ENCODE measurements at regions not wholly inside any gene's neighbourhood (a gene's known extent, or its start where the extent isn't known, plus 50 kb on each side); places are given as distances from the start of the nearest gene placed in this dataset.
"Not testable (repeated sequence)": the region's sequence is repeated elsewhere in the genome, so short reads cannot be mapped to it uniquely, and the experiment has no call there.

DNA sequence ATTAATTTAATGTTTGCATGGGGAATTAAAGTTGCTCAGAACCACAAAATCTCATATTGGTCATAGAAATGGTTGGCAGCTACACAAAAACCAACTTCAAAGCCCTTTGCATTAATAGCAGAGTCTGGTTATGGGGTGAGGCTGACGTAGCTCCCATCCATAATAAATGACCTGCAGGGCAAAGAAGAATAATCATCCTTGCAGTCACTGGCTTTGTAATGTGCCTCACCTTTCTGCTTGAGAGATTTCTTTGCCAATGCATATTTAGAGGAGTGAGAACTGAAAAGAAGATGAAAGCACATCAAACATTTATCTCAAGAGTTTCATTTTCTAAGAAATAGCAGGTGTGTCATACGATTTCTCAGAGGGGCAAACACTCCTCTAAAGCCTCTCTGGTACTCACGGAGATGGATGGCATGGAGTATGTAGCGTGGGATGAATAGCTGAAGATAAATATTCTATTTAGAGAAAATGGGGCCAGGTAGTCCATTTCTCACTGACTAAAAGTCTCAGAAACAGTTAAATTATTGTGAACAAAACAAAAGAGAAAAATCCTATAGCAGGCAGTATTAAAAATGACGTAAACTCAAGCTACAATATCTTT, 1491.9 kb downstream of the FAM181B start:
- Histone ChIP-seq H3K4me1 (ENCODE audit: control insufficient read depth, low read depth, low read length) (no peaks in the 10 kb centered on the region), H3K4me3 (ENCODE audit: low read length) (no peak overlapping the region), H3K27ac (ENCODE audit: low read length) (no peak overlapping the region), H3K36me3 (ENCODE audit: control insufficient read depth, low read depth, low read length) (no peaks in the 10 kb centered on the region), H3K27me3 (ENCODE audit: control insufficient read depth, insufficient read depth, low read length) (no peaks in the 10 kb centered on the region), H3K9ac (ENCODE audit: low read length) (no peak overlapping the region), H3K9me3 (ENCODE audit: control insufficient read depth, low read depth, low read length) (no peaks in the 10 kb centered on the region)

DNA sequence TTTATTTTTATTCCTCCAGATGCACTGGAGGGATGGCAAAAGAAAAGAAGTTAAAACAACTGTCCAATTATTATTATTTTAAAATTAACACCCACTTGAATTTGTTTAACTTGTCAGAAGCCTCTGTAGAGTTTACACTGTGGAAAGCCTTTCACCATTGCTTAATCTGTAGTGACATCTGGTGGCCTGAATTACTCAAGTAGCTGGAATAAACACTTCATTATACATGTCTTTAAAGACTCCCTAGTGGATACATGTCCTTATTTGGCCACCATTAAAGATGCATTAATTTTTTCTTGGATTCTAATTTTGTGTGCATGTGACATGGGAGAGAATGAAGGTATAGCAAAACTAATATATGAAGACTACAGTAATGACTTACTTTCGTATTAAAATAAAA, 1496.5 kb downstream of the FAM181B start:
- H3K4me1 ChIP-seq (ENCODE audit: control insufficient read depth, low read depth, low read length): no peaks in the 10 kb centered on the region
- no peaks in the 10 kb centered on the region for H3K36me3 ChIP-seq (ENCODE audit: control insufficient read depth, low read depth, low read length)
- no peaks in the 10 kb centered on the region for H3K9me3 ChIP-seq (ENCODE audit: control insufficient read depth, low read depth, low read length)
- H3K27ac ChIP-seq (ENCODE audit: low read length): no peak overlapping the region
- H3K9ac ChIP-seq (ENCODE audit: low read length): no peak overlapping the region
- H3K27me3 ChIP-seq (ENCODE audit: control insufficient read depth, insufficient read depth, low read length): no peaks in the 10 kb centered on the region
- no peak overlapping the region for H3K4me3 ChIP-seq (ENCODE audit: low read length)

DNA sequence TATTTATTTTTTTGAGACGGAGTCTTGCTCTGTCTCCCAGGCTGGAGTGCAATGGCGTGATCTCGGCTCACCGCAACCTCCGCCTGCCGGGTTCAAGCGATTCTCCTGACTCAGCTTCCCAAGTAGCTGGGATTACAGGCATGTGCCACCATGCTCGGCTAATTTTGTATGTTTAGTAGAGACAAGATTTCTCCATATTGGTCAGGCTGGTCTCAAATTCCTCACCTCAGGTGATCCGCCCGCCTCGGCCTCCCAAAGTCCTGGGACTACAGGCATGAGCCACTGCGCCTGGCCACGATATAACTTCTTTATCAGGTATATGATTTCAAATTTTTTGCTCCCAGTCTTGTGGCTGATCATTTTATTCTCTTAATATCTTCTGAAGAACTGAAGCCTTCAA, 1506.3 kb downstream of the FAM181B start:
- H3K36me3 ChIP-seq (ENCODE audit: control insufficient read depth, low read depth, low read length); H3K9me3 ChIP-seq (ENCODE audit: control insufficient read depth, low read depth, low read length); H3K4me1 ChIP-seq (ENCODE audit: control insufficient read depth, low read depth, low read length); H3K27ac ChIP-seq (ENCODE audit: low read length); H3K27me3 ChIP-seq (ENCODE audit: control insufficient read depth, insufficient read depth, low read length); H3K4me3 ChIP-seq (ENCODE audit: low read length); H3K9ac ChIP-seq (ENCODE audit: low read length): not testable (repeated sequence)

DNA sequence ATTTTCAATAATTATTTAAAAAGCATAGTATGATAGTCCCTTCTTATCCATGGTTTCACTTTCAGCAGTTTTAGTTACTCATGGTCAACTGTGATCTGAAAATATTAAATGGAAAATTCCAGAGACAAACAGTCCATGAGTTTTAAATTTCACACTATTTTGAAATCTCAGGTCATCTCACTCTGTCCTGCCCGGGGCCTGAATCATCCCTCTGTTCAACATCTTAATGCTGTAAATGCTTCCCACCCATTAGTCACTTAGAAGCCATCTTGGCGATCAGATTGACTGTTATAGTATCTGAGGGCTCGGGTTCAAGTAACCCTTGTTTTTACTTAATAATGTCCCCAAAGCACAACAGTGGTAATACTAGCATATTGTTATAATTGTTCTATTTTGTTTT, 1509.3 kb downstream of the FAM181B start:
- no peak overlapping the region for H3K9ac ChIP-seq (ENCODE audit: low read length)
- H3K36me3 ChIP-seq (ENCODE audit: control insufficient read depth, low read depth, low read length): no peaks in the 10 kb centered on the region
- H3K4me1 ChIP-seq (ENCODE audit: control insufficient read depth, low read depth, low read length): no peaks in the 10 kb centered on the region
- H3K4me3 ChIP-seq (ENCODE audit: low read length): no peak overlapping the region
- H3K27me3 ChIP-seq (ENCODE audit: control insufficient read depth, insufficient read depth, low read length): no peaks in the 10 kb centered on the region
- H3K9me3 ChIP-seq (ENCODE audit: control insufficient read depth, low read depth, low read length): no peaks in the 10 kb centered on the region
- H3K27ac ChIP-seq (ENCODE audit: low read length): no peak overlapping the region

DNA sequence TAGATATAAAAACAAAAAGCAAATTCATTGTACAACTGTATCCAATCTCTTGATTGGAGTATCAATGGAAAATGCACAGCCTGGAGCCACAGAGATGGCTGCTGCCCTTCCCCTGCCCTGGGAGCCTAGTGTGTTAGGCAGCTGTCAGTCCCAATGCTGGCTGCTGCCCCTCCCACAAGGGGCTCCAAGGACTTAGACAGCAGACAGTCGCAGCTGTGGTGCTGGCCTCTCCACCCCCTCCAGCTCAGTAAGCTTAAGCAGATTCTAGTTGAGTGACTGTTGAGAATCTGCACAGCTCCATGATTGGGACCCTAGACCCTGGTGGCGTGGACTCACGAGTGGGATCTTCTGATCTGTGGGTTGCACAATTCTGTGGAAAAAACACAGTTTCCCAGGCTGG, 1511.2 kb downstream of the FAM181B start:
- H3K27me3 ChIP-seq (ENCODE audit: control insufficient read depth, insufficient read depth, low read length): no peaks in the 10 kb centered on the region
- no peak overlapping the region for H3K9ac ChIP-seq (ENCODE audit: low read length)
- no peaks in the 10 kb centered on the region for H3K9me3 ChIP-seq (ENCODE audit: control insufficient read depth, low read depth, low read length)
- no peak overlapping the region for H3K4me3 ChIP-seq (ENCODE audit: low read length)
- H3K4me1 ChIP-seq (ENCODE audit: control insufficient read depth, low read depth, low read length): no peaks in the 10 kb centered on the region
- H3K27ac ChIP-seq (ENCODE audit: low read length): no peak overlapping the region
- no peaks in the 10 kb centered on the region for H3K36me3 ChIP-seq (ENCODE audit: control insufficient read depth, low read depth, low read length)

DNA sequence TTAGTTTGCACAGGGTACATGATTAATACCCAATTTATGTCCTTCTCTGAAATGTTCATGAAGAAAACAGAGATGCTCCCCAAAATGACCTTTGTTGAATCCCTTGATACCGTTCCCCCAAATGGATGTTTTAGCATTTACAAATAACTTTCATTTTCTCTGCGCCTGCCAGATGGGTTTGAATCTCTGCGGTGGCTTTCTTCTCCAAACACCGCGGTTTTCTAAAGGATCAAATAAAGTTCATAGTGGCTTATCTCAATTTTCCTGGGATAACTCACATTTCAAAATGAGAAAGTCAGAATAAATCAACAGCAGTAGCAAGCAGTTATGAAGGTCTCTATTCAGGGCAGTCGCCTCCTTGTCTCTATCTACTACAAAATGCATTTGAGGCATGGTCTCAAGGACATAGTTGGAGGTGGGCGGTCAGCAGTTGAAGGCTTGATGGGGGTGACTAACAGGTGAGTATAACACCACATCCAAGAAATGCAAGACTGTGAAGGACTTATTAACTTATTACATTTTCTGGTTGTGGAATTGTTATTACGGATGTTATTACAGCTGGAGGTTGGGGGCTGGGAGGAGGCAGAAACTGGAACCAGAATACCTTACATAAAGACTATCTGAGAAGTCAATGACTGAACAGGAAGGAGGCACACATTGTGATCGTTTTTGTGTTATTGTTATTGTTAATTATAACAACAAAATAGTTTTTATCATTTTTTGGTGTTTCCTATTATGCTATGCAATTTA, 1513.3 kb downstream of the FAM181B start:
- H3K36me3 ChIP-seq (ENCODE audit: control insufficient read depth, low read depth, low read length): no peaks in the 10 kb centered on the region
- H3K4me3 ChIP-seq (ENCODE audit: low read length): no peak overlapping the region
- no peaks in the 10 kb centered on the region for H3K9me3 ChIP-seq (ENCODE audit: control insufficient read depth, low read depth, low read length)

DNA sequence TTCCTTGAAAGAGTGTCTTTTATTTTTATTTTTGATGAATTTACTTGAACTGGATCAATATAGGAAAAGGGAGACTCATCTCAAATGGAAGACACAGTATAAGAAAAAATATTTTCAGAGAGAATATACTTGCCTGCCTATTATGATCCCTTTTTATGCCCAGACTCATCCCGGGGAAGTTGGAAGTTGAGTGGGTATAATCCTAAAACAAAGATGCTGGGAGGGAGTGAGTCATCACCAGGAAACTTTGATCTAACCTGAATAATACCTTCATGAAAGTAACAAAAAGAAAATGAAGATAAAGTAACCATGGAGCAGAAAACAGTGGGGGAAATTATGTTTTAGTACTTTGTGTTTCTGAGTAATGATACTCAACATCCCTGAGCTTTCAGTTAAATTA, 1514.0 kb downstream of the FAM181B start:
- Histone ChIP-seq H3K4me3 (ENCODE audit: low read length) (no peak overlapping the region), H3K9ac (ENCODE audit: low read length) (no peak overlapping the region), H3K4me1 (ENCODE audit: control insufficient read depth, low read depth, low read length) (no peaks in the 10 kb centered on the region), H3K36me3 (ENCODE audit: control insufficient read depth, low read depth, low read length) (no peaks in the 10 kb centered on the region), H3K27ac (ENCODE audit: low read length) (no peak overlapping the region), H3K27me3 (ENCODE audit: control insufficient read depth, insufficient read depth, low read length) (no peaks in the 10 kb centered on the region), H3K9me3 (ENCODE audit: control insufficient read depth, low read depth, low read length) (peaks cover 3% of the 10 kb centered on the region)

More for the DNA sequence above, 1513.3 kb downstream of the FAM181B start:
- Histone ChIP-seq H3K27me3 (ENCODE audit: control insufficient read depth, insufficient read depth, low read length) (no peaks in the 10 kb centered on the region), H3K4me1 (ENCODE audit: control insufficient read depth, low read depth, low read length) (no peaks in the 10 kb centered on the region), H3K9ac (ENCODE audit: low read length) (no peak overlapping the region), H3K27ac (ENCODE audit: low read length) (no peak overlapping the region)

DNA sequence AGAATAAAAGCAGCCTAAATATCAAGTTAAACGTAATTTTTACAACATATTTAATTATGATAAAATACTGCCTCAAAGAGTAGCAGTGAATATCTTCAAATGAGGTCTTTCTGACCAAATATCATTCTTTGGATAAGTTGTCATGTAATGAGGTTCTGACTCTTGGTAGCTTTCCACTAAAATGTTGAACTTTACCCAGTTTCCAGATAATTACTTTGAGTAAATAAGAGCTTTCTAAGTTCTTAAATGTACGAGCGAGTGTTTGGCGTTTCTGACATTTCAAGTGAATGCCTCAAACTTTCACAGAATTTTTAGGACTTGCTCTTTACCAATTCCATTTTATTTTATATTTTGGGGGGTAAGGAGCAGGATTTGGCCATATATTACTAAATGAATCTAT, 1515.2 kb downstream of the FAM181B start:
- H3K4me3 ChIP-seq (ENCODE audit: low read length): no peak overlapping the region
- peaks cover 4% of the 10 kb centered on the region for H3K9me3 ChIP-seq (ENCODE audit: control insufficient read depth, low read depth, low read length)
- no peaks in the 10 kb centered on the region for H3K4me1 ChIP-seq (ENCODE audit: control insufficient read depth, low read depth, low read length)
- H3K36me3 ChIP-seq (ENCODE audit: control insufficient read depth, low read depth, low read length): no peaks in the 10 kb centered on the region
- no peak overlapping the region for H3K9ac ChIP-seq (ENCODE audit: low read length)
- H3K27ac ChIP-seq (ENCODE audit: low read length): no peak overlapping the region
- no peaks in the 10 kb centered on the region for H3K27me3 ChIP-seq (ENCODE audit: control insufficient read depth, insufficient read depth, low read length)

DNA sequence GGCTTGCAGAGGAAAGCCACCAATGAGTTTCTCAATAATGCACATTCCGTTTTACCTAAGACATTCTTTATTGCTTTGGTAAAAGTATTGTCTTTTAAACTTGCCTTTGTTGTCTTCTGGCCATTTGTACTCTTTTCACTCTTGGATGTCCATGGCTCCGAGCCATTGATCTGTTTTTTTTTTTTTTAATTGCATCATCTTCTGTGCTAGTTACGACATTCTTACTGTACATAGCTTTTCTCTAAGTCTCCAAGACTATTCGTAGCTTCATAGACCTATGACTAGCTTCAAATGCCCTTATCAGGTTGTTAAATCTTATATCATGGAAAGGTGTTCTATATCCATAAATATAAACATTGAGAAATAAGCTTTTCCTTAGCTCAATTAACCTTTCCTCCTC, 1522.6 kb downstream of the FAM181B start:
- Histone ChIP-seq H3K27me3 (ENCODE audit: control insufficient read depth, insufficient read depth, low read length) (no peaks in the 10 kb centered on the region), H3K9ac (ENCODE audit: low read length) (no peak overlapping the region), H3K36me3 (ENCODE audit: control insufficient read depth, low read depth, low read length) (no peaks in the 10 kb centered on the region), H3K4me1 (ENCODE audit: control insufficient read depth, low read depth, low read length) (no peaks in the 10 kb centered on the region), H3K27ac (ENCODE audit: low read length) (no peak overlapping the region), H3K9me3 (ENCODE audit: control insufficient read depth, low read depth, low read length) (peaks cover 4% of the 10 kb centered on the region), H3K4me3 (ENCODE audit: low read length) (no peak overlapping the region)

DNA sequence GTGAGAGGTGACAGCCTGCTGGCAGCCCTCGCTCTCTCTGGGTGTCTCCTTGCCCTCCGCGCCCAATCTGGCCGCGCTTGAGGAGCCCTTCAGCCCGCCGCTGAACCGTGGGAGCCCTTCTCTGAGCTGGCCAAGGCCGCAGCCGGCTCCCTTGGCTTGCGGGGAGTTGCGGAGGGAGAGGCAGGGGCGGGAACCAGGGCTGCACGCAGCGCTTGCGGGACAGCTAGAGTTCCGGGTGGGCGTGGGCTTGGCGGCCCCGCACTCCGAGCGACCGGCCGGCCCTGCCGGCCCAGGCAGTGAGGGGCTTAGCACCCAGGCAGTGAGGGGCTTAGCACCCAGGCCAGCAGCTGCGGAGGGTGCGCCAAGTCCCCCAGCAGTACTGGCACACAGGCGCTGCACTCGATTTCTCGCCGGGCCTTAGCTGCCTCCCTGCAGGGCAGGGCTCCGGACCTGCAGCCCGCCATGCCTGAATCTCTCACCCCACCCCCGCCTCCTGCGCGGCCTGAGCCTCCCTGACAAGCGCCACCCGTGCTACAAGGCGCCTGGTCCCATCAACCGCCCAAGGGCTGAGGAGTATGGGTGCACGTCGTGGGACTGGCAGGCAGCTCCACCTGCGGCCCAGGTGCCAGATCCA, 1526.1 kb downstream of the FAM181B start:
- Histone ChIP-seq H3K36me3 (ENCODE audit: control insufficient read depth, low read depth, low read length) (no peaks in the 10 kb centered on the region), H3K4me3 (ENCODE audit: low read length) (no peak overlapping the region), H3K9me3 (ENCODE audit: control insufficient read depth, low read depth, low read length) (no peaks in the 10 kb centered on the region), H3K9ac (ENCODE audit: low read length) (no peak overlapping the region), H3K4me1 (ENCODE audit: control insufficient read depth, low read depth, low read length) (no peaks in the 10 kb centered on the region), H3K27ac (ENCODE audit: low read length) (no peak overlapping the region), H3K27me3 (ENCODE audit: control insufficient read depth, insufficient read depth, low read length) (no peaks in the 10 kb centered on the region)

DNA sequence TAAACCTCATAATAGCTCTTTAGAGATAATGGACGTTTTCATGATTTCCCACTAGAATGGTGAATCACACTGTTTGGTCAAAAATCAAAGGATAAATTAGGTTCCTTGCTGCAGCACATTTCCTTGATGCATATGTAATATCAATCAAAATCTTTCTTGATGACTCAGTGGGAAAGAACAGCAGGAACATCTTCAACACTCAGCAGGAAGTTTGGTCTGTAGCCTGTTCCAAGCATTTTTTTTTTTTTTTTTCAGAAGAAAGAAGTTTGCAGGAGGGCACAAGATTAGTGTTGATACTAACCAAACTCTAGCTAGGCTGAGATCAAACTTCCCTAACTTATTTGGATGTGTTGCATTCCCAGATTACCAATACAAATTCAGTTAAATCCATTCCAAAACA, 1529.8 kb downstream of the FAM181B start:
- Histone ChIP-seq H3K4me3 (ENCODE audit: low read length) (no peak overlapping the region), H3K9me3 (ENCODE audit: control insufficient read depth, low read depth, low read length) (no peaks in the 10 kb centered on the region), H3K27ac (ENCODE audit: low read length) (no peak overlapping the region), H3K36me3 (ENCODE audit: control insufficient read depth, low read depth, low read length) (no peaks in the 10 kb centered on the region), H3K4me1 (ENCODE audit: control insufficient read depth, low read depth, low read length) (no peaks in the 10 kb centered on the region), H3K9ac (ENCODE audit: low read length) (no peak overlapping the region), H3K27me3 (ENCODE audit: control insufficient read depth, insufficient read depth, low read length) (no peaks in the 10 kb centered on the region)

DNA sequence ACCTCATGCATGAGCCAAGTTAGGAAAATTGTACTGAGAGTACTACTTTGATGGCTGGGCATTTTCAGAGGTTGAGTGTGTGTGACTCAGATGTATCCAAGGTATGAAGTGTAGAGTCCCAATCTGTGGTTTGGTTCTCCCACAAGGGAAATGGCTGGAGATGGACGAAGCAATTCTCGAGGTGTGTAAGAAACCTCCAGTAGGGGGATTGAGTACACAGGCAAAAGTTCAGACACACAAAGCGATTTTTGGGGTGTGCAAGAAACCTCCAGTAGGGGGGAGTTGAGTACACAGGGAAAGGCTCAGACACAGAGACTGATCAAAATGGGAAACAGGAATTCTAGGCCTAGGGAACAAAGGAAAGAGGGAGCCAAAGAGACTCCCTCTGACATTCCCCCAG, 1536.3 kb downstream of the FAM181B start:
- no peak overlapping the region for H3K4me3 ChIP-seq (ENCODE audit: low read length)

More for the DNA sequence above, 1536.3 kb downstream of the FAM181B start:
- H3K27ac ChIP-seq (ENCODE audit: low read length): no peak overlapping the region
- H3K9ac ChIP-seq (ENCODE audit: low read length): no peak overlapping the region
- no peaks in the 10 kb centered on the region for H3K4me1 ChIP-seq (ENCODE audit: control insufficient read depth, low read depth, low read length)
- no peaks in the 10 kb centered on the region for H3K27me3 ChIP-seq (ENCODE audit: control insufficient read depth, insufficient read depth, low read length)
- no peaks in the 10 kb centered on the region for H3K36me3 ChIP-seq (ENCODE audit: control insufficient read depth, low read depth, low read length)
- H3K9me3 ChIP-seq (ENCODE audit: control insufficient read depth, low read depth, low read length): no peaks in the 10 kb centered on the region
